SH-SY5Y (cell line): ENCODE measurements at regions not wholly inside any gene's neighbourhood (a gene's known extent, or its start where the extent isn't known, plus 50 kb on each side); places are given as distances from the start of the nearest gene placed in this dataset.

Experiments
- GATA2 ChIP-seq: IDR thresholded peaks from 2 replicates; pipeline ENCODE4 v1.6.1; 2011; ENCODE audit warnings: mild to moderate bottlenecking, low read depth, low read length
- GATA3 ChIP-seq: IDR thresholded peaks from 2 replicates; pipeline ENCODE4 v1.6.1; 2011; ENCODE audit warnings: low read depth, mild to moderate bottlenecking, low read length, moderate library complexity

GRCh38 chrX:97907791-97908190 is 1024.1 kb downstream of the RPA4 start:
- TF ChIP-seq GATA3: no peak
- TF ChIP-seq GATA2: no peak
